RWPE2 (cell line): ENCODE measurements at regions not wholly inside any gene's neighbourhood (a gene's known extent, or its start where the extent isn't known, plus 50 kb on each side); places are given as distances from the start of the nearest gene placed in this dataset.

Experiments
- ATAC-seq: fragments of 200-7000 bp; cut with Tn5 transposase; 3 replicates; pipeline ENCODE4 v1.9.1; 2021; ENCODE audit warnings: low read depth
- DNase-seq: peaks from one replicate; pipeline ENCODE4 v3.0.0-alpha.2; 2020; ENCODE audit warnings: low spot score
- H3K27ac ChIP-seq: fragments of 450-650 bp; 2 replicates; pipeline ENCODE4 v1.5.1; 2017; ENCODE audit warnings: mild to moderate bottlenecking; ENCODE audit not compliant: poor library complexity, severe bottlenecking
- H3K27me3 ChIP-seq: fragments of 250-450 bp; sonication (Bioruptor Pico); 2 replicates; pipeline ENCODE4 v1.5.1; 2021; ENCODE audit warnings: mild to moderate bottlenecking, moderate library complexity; ENCODE audit not compliant: insufficient read depth, poor library complexity, severe bottlenecking
- H3K36me3 ChIP-seq: fragments of 250-450 bp; sonication (Bioruptor Pico); 2 replicates; pipeline ENCODE4 v1.5.1; 2020; ENCODE audit warnings: low read depth, mild to moderate bottlenecking, moderate library complexity
- H3K4me1 ChIP-seq: fragments of 250-450 bp; sonication (Bioruptor Pico); 2 replicates; pipeline ENCODE4 v1.5.1; 2021; ENCODE audit warnings: mild to moderate bottlenecking, moderate library complexity; ENCODE audit not compliant: insufficient read depth, poor library complexity, severe bottlenecking
- H3K4me3 ChIP-seq: fragments of 250-450 bp; sonication (Bioruptor Pico); 2 replicates; pipeline ENCODE4 v1.5.1; 2021; ENCODE audit warnings: mild to moderate bottlenecking, moderate library complexity; ENCODE audit not compliant: severe bottlenecking
- H3K9me3 ChIP-seq: fragments of 250-450 bp; sonication (Bioruptor Pico); 2 replicates; pipeline ENCODE4 v1.5.1; 2021; ENCODE audit warnings: mild to moderate bottlenecking, moderate library complexity; ENCODE audit not compliant: severe bottlenecking
- TF ChIP-seq, protein P1 (sequence below): fragments of 450-650 bp; IDR thresholded peaks from one replicate; pipeline ENCODE4 v1.5.1; 2017; ENCODE audit warnings: mild to moderate bottlenecking, moderate library complexity; ENCODE audit not compliant: poor library complexity, severe bottlenecking

DNA sequence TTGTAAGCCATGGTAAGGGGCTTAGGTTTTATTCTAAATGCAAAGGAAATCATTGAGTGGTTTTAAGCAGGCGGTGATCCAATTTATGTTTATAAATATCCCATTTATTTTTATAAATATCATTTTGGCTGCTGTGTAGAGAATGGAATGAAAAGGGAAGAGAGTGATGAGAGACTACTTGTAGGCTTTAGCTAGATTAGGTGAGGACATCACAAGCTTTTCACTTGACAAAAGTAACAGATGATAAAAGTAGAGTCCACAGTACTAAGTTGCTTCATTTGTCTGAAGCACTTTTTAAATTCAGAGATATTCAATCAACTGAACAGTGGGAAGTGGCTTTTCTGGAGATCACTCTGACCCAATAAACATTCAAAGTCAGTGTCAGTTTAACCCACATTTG, 65.4 kb upstream of the FSHR start:
- H3K4me3 ChIP-seq: no peak overlapping the region
- ATAC-seq (no peak), DNase-seq (no peak)
- no peaks in the 10 kb centered on the region for H3K4me1 ChIP-seq
- H3K27me3 ChIP-seq: no peaks in the 10 kb centered on the region
- H3K36me3 ChIP-seq: no peaks in the 10 kb centered on the region
- no peaks in the 10 kb centered on the region for H3K9me3 ChIP-seq
- TF ChIP-seq, protein P1, sequence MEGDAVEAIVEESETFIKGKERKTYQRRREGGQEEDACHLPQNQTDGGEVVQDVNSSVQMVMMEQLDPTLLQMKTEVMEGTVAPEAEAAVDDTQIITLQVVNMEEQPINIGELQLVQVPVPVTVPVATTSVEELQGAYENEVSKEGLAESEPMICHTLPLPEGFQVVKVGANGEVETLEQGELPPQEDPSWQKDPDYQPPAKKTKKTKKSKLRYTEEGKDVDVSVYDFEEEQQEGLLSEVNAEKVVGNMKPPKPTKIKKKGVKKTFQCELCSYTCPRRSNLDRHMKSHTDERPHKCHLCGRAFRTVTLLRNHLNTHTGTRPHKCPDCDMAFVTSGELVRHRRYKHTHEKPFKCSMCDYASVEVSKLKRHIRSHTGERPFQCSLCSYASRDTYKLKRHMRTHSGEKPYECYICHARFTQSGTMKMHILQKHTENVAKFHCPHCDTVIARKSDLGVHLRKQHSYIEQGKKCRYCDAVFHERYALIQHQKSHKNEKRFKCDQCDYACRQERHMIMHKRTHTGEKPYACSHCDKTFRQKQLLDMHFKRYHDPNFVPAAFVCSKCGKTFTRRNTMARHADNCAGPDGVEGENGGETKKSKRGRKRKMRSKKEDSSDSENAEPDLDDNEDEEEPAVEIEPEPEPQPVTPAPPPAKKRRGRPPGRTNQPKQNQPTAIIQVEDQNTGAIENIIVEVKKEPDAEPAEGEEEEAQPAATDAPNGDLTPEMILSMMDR: no peak
- H3K27ac ChIP-seq: no peak overlapping the region

DNA sequence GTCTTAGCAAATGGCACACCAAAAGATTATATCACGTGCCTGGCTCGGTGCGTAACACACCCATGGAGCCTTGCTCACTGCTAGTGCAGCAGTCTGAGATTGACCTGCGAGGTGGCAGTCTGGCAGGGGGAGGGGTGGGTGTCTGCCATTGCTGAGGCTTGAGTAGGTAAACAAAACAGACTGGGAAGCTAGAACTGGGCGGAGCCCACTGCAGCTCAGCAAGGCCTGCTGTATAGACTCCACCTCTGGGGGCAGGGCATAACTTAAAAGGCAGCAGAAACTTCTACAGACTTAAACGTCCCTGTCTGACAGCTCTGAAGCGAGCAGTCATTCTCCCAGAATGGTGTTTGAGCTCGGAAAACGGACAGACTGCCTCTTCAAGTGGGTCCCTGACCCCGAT, 55.9 kb upstream of the FSHR start:
- Histone ChIP-seq H3K4me1 (no peaks in the 10 kb centered on the region), H3K27ac (no peak overlapping the region), H3K36me3 (no peaks in the 10 kb centered on the region), H3K4me3 (no peak overlapping the region), H3K9me3 (no peaks in the 10 kb centered on the region), H3K27me3 (no peaks in the 10 kb centered on the region)
- no peak for DNase-seq
- no peak for ATAC-seq
- TF ChIP-seq, protein P1: no peak

DNA sequence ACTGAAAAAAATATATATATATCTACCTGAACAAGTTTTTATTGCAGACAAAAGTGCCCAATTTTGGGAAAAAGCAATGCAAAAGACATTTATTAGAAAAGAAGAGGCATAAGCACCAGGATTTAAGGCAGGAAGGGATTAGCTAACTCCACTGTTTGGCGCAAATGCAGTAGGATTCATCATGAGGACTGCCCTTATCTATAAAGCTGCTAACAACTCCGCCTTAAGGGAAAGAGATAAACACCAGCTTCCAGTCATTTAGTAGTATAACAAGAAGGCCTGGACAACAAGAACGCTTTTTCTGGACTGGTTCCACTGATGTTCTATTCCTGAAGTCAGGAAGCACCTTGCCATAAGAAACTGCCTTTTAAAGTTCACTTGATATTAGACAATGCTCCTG, 52.9 kb upstream of the FSHR start:
- Histone ChIP-seq H3K4me3 (no peak overlapping the region), H3K36me3 (no peaks in the 10 kb centered on the region), H3K9me3 (no peaks in the 10 kb centered on the region), H3K27ac (no peak overlapping the region), H3K4me1 (no peaks in the 10 kb centered on the region), H3K27me3 (no peaks in the 10 kb centered on the region)
- no peak for ATAC-seq
- no peak for DNase-seq
- TF ChIP-seq, protein P1: no peak
